Retina (tissue), 1 donor: ENCODE measurements at regions not wholly inside any gene's neighbourhood (a gene's known extent, or its start where the extent isn't known, plus 50 kb on each side); places are given as distances from the start of the nearest gene placed in this dataset.

Experiments used
- DNase-seq: peaks from one replicate; pipeline ENCODE4 v3.0.0-alpha.2; 2016

- DNase-seq: no peak
Observed at GRCh38 chr10:76733441-76733936, 904.1 kb downstream of the KCNMA1 start.

GRCh38 chr10:76732306-76732705 is 905.3 kb downstream of the KCNMA1 start:
- no peak for DNase-seq

DNA sequence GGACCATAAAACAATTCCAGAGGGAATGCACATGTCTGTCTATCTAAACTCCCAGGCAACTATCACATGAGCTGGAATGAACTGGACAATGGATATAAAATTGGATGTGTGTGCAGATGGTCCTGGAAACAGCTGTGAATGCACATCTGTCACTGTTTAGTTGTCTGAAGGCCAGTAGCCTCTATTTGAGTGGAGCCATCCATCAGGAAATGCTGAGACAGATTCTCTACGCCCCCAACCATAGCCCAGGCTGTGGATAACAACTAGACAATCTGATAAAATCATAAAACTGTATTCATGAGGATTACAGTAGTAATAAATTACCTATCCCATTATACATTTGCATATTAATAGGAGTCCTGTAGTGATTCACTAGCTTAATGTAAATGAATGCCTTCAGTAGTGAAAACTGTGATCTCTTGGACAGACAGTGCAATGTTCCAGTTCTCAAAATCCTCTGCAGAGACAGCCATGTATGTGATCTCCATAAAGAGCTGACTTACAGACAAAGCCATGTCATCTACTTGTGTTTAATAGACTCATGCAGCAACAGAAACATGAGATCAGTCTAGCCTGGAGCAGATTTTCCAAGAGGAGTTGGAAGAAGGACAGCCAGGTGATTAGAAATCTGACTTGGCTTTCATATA is 907.6 kb downstream of the KCNMA1 start:
- DNase-seq: no peak

GRCh38 chr10:76729346-76729745 is 908.3 kb downstream of the KCNMA1 start:
- DNase-seq: no peak

DNA sequence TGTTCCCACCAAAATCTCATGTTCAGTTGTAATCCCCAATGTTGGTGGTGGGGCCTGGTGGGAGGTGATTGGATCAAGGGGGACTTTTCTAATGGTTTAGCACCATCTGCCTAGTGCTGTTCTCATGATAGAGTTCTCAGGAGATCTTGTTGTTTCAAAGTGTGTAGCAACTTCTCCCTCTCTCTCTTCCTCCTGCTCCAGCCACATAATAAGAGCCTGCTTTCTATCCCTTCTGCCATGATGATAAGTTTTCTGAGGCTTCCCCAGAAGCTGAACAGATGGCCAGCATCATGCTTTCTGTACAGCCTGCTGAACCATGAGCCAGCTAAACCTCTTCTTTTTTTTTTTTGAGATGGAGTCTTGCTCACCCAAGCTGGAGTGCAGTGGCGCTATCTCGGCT is 910.6 kb downstream of the KCNMA1 start:
- no peak for DNase-seq

GRCh38 chr10:76723844-76724243 is 913.8 kb downstream of the KCNMA1 start:
- peak; percentile 71 for DNase-seq

GRCh38 chr10:76721891-76722505 is 915.6 kb downstream of the KCNMA1 start:
- no peak for DNase-seq

DNA sequence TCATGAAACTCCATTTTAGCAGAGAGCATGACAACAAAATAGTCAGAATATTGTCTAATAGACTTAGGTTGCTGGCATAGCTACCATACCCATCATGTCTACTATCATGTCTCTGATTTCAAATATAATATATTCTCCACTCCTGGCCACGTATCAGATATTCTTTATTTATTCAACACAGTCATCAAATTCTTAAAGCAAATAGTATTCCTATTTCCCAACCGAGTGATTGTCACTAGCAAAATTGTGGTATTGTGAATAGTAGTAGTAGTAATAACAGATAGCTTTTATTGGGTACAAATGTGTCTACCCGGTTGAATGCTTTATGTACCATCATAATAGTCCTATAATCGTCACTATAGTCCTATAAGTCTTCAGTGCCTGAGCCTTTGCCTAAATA is 918.6 kb downstream of the KCNMA1 start:
- no peak for DNase-seq

DNA sequence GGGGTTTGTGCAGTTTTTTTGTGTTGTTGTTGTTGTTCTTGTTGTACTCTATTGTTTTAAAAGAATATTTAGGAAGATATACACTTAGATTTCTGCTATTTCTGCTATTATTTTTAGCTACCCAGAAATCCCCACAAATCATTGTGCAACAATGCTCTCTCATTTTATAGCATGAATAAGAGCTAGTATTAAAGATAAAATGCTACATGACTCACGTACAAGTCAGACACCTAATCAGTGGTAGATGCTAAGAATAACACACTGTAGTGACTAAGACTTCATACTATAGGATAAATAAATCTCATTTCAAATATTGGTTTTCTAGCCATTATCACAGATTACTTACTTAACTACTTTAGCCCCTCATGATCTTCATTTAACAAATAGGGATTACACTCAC is 920.5 kb downstream of the KCNMA1 start:
- no peak for DNase-seq

DNA sequence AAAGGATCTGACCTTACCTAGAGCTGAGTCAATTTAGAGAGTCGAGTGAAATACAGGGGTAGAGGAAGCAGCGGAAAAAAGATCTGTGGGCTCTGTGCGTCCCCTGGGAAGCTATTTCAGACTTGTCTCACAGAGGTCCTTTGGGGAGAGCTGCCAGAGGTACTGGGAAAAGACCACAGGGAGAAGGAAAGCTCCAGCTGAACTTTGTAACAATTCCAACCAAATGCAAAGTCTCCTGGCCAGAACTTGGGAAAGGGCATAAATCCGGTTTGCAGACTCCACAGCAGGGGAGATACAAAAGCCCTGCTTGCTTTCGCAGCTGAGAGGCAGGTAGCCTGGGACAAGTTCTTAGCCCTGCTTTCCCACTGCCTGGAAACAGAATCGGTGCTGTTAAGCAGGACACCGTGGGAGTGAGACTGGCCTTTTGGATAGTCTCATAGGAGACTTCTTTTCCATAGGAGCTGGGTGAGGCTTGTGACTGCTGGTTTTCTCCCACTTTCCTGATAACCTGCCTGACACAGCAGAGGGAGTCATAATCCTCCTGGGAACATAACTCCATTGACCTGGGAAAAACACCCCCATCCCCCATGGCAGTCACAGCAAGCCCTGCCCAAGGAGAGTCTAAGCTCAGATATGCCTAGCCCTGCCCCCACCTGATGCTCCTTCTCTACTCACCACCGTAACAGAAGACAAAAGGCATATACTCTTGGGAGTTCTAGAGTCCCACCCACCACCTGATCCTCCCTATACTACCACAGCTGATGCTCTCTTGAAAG is 926.2 kb downstream of the KCNMA1 start:
- DNase-seq: no peak

GRCh38 chr10:76700241-76700640 is 937.4 kb downstream of the KCNMA1 start:
- no peak for DNase-seq

GRCh38 chr10:76697923-76698322 is 939.7 kb downstream of the KCNMA1 start:
- no peak for DNase-seq

DNA sequence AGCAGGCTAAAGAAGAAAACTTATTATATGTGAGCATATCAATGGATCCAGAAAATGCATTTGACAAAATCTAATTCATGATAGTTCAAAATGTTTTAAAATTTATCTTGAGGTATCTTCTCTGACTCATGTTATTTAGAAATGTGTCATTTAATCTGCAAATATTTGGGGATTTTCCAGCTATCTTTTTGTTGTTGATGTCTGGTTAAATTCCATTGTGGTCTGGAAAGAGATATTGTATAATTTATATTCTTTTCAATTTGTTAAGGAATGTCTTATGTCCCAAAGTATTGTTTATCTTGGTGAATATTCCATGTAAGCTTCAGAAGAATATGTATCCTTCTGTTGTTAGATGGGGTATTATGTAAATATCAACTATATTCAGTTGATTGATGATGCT is 942.5 kb downstream of the KCNMA1 start:
- DNase-seq: no peak

DNA sequence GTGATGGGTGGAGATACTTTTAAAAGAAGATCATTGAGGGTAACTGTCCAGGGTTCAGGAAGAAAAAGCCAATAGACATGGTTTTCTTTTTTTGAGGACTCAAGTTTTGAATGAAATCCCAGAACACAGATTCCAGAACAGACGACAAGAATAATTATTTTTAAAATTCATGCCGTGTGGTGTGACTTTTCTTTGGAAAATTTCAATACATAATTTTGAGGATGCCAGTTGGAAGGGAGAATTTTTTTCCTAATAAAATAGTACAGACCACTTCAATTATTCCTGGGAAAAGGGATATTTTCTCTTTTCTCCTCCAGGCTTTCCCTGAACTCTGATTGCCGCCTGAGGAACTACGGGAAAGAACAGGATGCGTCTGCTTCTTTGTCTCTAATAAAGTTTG is 951.4 kb downstream of the KCNMA1 start:
- no peak for DNase-seq

DNA sequence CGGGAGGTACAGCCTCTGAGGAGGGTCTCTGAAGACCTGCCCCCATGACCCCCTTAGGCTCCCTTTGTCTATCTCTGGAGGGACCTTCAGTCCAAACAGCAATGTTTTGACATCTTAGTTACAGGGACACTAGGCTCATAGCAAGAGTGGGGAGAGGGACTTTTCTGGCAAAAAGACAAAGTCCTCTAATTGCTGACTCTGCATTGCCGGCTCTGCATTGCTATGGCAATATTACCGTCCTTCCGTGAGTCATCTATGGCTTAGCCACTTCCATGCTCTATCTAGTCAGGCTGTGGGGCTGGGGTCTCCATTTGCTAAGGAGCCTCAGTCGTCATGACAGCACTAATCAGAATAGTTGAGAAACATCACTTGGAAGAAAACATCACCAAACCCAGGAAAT is 952.6 kb downstream of the KCNMA1 start:
- DNase-seq: no peak

GRCh38 chr10:76681153-76681552 is 956.5 kb downstream of the KCNMA1 start:
- DNase-seq: no peak

- DNase-seq: no peak
Observed at GRCh38 chr10:76679030-76679429, 958.6 kb downstream of the KCNMA1 start.

DNA sequence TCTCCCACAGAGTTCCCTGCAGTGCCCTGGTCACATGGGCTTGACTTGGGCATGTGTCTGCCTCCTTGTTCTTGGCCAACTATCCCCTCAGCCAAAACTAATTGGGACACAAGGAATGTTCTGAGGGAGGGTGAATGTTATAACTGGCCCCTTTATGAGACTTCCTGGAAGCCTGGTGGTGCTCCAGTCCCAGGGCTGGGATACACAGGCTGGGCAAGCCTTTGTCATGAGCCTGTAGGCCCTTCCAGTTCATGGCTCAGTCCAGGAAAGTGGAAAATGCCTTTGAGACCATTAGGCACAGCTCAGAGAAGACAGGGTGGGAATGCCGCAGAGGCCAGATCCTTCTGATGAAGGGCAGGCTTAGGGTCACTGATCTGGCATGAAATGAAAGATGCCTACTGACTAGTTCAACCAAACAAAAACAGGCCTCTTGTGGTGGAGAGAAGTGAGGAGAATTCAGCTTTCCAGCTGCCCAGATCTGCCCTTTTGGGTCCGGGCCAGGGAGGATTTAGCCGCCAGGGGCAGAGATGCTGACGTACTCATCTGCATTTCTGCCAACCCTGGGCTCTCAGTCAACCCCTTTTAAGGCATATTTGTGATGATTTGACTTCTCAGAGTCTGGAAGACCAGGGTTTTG is 961.5 kb downstream of the KCNMA1 start:
- no peak for DNase-seq

DNA sequence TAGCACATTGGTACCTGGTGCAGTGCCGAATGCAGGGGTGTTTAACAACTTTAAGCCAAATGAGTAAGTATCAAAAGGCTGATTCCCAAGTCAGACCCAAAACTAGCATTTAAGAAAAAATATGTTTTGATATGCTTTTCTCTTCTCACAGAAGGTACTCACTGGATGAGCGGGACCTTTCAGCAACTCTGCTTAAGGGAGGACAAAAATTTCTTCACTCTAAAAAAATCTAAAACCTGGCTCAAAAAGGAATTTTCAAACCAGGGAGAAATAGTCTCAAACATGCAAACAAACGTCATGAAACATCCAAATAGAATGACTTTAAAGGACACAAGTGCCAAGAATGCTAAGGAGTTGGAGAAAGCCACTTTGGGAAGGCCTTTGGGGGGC is 962.1 kb downstream of the KCNMA1 start:
- DNase-seq: no peak

DNA sequence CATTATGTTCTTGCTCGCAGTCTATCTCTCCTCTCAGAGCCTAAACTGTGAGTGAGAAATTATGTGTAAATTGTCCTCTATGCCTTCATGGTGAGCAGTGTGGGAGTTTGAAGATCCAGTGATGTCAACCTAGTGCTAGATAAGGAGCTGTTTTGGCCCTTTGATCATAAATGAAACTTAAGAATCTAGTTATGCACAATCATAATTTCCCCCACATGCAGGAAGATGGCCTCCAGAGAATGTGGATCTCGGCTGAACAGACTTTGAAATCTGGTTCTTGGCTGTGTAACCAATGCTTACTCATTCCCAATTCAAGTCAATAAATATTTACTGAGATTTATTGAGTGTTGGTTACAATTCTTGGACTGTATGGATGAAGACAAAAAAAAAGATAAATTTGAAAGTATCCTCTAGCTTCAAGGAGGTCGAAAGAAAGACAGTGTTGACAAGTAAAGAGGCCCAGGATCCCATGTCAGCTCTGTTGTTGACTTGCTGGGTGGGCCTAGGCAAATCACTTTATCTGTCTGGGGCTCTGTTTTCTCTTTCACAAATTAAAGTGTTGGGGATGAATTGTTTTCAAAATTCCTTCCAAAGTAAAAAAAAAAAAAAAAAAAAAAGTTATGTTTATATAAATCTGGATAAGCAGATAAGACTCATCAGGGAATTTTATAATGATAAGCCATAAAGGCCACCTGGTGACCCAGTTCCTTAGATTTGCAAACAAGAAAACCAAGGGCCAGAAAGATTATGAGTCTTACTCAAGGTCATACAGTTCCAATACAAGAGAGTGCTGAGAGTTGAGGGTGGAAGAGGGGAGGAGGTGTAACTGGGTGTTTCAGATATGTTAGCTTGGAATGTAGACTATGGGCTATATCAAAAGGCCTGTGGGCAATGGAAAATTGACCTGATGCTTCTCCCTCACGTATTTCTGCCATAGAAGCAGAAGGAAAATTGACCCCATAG is 969.9 kb downstream of the KCNMA1 start:
- DNase-seq: no peak

GRCh38 chr10:76666891-76667290 is 970.7 kb downstream of the KCNMA1 start:
- DNase-seq: no peak

GRCh38 chr10:76665029-76665428 is 972.6 kb downstream of the KCNMA1 start:
- no peak for DNase-seq
